NOMO-1 treated with DMSO at 0.1 percent for 48 hours (cell line): ENCODE measurements at regions not wholly inside any gene's neighbourhood (a gene's known extent, or its start where the extent isn't known, plus 50 kb on each side); places are given as distances from the start of the nearest gene placed in this dataset.
A peak's percentile ranks its signal among the peaks of the same experiment; 100 is the strongest.
"Not testable (repeated sequence)": the region's sequence is repeated elsewhere in the genome, so short reads cannot be mapped to it uniquely, and the experiment has no call there.

Experiments used
- DNase-seq: peaks from one replicate; lab custom pipeline; 2025; ENCODE audit not compliant: unreplicated experiment; lab: John Stamatoyannopoulos, UW

- no peak for DNase-seq
Observed at GRCh38 chr6:144935661-144936060, 650.5 kb downstream of the UTRN start.

- DNase-seq = no peak
Observed at GRCh38 chr6:144936764-144937163, 651.6 kb downstream of the UTRN start.

GRCh38 chr6:144939921-144940320, 654.8 kb downstream of the UTRN start:
- DNase-seq = no peak

- no peak for DNase-seq
Observed at GRCh38 chr6:144944106-144944505, 659.0 kb downstream of the UTRN start.

- no peak for DNase-seq
Observed at GRCh38 chr6:144947398-144947976, 662.4 kb downstream of the UTRN start.

GRCh38 chr6:144951730-144952437, 666.7 kb downstream of the UTRN start:
- no peak for DNase-seq

GRCh38 chr6:144952456-144953240, 667.5 kb downstream of the UTRN start:
- no peak for DNase-seq

- no peak for DNase-seq
Observed at GRCh38 chr6:144953552-144954240, 668.6 kb downstream of the UTRN start.

GRCh38 chr6:144954241-144954556, 669.1 kb downstream of the UTRN start:
- DNase-seq = no peak

- no peak for DNase-seq
Observed at GRCh38 chr6:144955392-144955791, 670.3 kb downstream of the UTRN start.

- DNase-seq = no peak
Observed at GRCh38 chr6:144955859-144956258, 670.7 kb downstream of the UTRN start.

GRCh38 chr6:144956697-144957096, 671.6 kb downstream of the UTRN start:
- not testable (repeated sequence) for DNase-seq

- no peak for DNase-seq
Observed at GRCh38 chr6:144957236-144957937, 672.3 kb downstream of the UTRN start.

- no peak for DNase-seq
Observed at GRCh38 chr6:144969154-144969553, 684.0 kb downstream of the UTRN start.

- DNase-seq = no peak
Observed at GRCh38 chr6:144969602-144970272, 684.6 kb downstream of the UTRN start.

GRCh38 chr6:144977250-144977864, 692.2 kb downstream of the UTRN start:
- DNase-seq = not testable (repeated sequence)

- no peak for DNase-seq
Observed at GRCh38 chr6:144978208-144978607, 693.1 kb downstream of the UTRN start.

- no peak for DNase-seq
Observed at GRCh38 chr6:144986271-144986670, 701.1 kb downstream of the UTRN start.

- peak; percentile 57 for DNase-seq
Observed at GRCh38 chr6:144989319-144990107, 704.4 kb downstream of the UTRN start.
